SIG-M5 treated with dmso at 0.1 percent for 504 hours (cell line): ENCODE measurements at regions not wholly inside any gene's neighbourhood (a gene's known extent, or its start where the extent isn't known, plus 50 kb on each side); places are given as distances from the start of the nearest gene placed in this dataset.
"Not testable (repeated sequence)": the region's sequence is repeated elsewhere in the genome, so short reads cannot be mapped to it uniquely, and the experiment has no call there.

Experiments used
- DNase-seq: peaks from one replicate; lab custom pipeline; 2025; ENCODE audit not compliant: unreplicated experiment; lab: John Stamatoyannopoulos, UW

- no peak for DNase-seq
Observed at GRCh38 chr10:119996944-119997343, 104.4 kb downstream of the SEC23IP start.

DNA sequence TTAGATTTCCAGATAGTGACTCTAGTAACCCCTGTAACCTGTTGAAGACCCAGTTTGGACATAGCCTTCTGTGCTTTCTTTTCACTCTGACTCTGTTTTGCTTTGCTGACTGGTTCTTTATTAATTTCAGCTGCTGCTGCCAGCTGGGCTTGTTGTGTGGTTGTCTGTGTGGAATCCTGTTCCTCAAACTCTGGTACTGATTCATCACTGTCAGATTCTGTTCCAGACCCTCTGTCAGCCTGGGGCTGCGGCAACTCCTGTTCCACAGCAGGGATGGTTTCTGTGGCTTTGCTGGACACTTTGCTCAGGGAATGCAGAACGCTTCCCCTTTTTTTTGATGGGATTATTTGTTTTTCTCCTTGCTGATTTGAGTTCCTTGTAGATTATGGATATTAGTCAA lies 104.9 kb downstream of the SEC23IP start:
- no peak for DNase-seq

- DNase-seq, result no peak
Observed at GRCh38 chr10:120002785-120003184, 110.3 kb downstream of the SEC23IP start.

DNA sequence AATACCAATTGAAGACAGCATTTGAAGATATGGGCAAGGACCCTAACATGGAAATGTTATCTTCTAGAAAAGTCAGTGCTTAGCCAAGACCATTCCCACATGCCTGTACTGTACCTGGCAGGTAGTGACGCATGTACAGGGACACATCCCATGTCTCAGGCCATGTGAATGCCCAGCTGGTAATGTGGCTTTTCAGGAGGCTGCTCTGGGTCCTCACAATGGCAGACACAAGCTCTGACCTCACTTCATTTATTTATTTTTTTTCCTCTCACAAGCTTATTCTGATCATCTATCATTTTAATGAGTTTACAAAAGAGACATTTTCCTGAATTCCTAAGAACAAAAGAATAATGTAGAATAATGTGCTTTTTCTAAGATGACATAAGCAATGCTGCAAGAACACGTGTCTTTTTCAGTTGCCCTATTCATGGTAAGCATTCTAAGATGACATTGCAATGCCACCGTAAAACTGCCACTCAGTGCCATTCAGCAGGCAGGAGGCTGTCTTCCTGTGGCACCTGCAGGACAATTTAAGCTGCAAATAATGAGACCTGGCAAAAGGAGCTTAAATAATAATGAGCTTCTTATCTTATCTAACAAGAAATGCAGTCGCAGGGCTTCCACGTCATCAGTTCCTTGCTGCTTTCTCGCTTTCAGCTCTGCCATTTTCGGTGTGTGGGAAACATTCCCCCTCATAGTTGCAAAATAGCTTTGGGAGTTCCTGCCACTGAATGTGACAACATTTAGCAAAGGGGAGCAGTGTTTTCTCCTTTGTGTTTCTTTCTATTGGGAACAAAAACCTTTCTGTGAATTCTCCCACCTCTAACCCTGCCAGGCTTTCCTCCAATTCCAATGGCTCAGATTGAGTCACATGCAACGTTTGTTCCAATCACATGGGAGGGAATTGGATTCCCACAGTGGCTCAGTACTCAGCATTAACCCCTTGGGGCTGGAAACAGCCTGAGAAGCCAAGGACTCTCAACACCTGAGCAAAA lies 113.0 kb downstream of the SEC23IP start:
- no peak for DNase-seq

DNA sequence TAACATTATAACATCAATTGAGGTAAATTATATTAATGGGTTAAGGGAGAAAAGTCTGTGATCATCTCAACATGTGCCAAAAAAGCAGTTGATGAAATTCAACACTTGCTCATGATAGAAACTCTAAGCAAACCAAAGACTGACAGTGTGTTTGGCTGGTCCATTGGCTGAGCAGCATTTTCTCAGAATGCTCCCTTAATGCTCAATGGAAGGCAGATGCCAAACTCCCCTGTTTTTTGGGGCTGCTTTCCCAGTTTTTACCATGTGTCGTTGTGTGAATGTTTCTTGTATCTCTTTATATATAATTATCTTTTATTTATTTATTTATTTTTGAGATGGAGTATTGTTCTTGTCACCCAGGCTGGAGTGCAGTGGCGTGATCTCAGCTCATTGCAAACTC lies 114.7 kb downstream of the SEC23IP start:
- DNase-seq, result no peak

DNA sequence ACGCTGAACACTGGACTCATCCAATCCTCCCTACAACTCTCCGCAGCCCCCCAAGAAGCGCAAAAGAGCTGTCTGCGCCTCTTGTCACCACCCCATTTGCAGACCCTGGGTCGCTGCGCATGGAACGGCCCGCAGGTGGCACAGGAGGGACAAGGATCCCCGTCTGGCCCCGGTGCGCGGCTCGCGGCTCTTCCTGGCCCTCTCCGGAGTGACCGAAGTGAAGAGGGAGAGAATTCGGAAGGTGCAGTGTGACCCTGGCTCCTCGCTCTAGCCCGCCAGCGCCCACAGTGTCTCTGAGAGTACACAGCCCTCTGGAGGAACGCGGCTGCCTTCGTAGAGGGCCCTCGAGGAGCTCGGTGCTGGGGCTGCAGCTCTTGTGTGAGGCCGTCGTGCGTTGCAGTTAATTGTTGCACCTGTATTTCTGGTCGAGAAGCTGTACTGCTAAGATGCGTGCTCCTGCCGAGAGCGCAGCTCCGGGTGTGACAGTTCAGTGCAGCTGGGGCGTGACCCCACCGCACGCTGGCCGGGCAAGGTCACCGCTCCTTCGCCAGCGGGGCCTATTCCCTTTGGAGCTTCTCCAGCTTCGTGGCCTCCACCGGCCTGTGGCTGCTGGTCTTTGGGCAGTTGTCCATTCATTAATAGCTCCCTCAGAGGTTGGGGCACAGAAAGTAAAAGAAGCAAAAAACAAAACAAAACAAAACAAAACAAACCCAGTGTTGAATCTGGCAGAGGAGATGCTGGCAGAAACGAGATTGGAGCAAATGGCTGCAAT lies 119.0 kb downstream of the SEC23IP start:
- DNase-seq, result no peak

DNA sequence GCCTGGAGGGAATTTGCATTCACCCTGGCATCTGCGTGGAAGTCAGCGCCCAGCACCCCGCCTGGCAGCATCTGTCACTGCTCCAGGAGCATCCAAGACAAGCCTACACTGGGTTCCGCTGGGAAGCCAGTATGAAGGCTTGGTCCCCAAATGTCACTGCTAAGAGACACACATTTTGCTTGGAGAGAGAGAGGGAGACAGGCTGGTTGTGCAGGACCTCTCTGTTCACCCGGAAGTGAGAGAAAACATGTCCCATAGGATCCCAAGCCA lies 119.5 kb downstream of the SEC23IP start:
- no peak for DNase-seq

DNA sequence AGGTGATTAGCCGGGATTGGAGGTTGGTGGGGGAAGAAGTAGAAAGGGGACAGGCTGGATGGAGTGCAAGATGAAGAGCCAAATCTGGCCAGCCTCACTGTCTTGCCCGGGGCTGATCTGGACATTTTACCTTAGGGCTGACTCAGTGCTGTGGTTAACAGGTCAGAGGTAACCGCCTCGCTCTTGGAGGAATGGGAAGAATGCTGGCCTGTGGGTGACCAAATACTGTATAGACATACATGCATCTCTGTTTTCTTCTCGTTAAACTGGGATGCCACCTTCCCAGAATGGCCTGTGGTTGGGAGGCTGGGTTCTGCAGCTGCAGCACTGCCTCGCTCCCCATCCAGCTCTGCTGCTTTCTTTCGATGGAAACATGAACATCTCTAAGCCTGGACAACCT lies 120.0 kb downstream of the SEC23IP start:
- DNase-seq, result no peak

DNA sequence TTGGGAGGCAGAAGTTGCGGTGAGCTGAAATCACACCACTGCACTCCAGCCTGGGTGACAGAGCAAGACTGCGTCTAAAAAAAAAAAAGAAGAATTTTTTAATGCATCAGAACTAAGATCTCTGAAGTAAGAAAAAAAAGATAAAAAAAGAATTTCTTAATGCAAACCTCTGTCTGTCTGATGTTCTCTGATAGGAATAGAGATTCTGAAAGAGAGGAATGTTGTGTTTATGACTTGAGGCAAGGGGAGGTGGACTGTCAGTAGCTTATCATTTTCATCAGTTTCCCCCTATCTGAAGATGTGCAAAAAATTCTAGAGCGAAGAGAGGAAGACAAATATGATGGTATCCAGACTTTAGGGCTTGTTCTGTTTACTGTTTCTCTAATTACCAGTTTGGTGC lies 121.5 kb downstream of the SEC23IP start:
- no peak for DNase-seq

DNA sequence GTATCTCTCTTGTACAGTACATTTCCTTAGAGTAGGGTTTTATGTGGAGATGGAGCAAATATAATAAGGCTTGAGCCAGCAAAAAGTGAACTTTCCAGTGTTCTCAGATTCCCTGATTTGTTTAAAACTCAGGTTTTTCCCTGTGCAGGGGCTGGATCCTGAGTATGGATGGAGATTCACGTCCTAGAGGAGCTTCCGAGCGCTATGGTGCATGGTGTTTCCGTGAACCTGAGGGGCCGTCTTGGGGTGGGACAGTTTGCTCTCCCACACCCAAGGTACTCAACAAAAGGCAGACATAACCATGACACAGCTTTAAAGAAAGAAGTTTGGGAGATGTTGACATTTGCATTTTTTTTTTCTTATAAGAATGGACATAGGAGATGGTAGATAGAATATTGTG lies 122.5 kb downstream of the SEC23IP start:
- DNase-seq, result no peak

DNA sequence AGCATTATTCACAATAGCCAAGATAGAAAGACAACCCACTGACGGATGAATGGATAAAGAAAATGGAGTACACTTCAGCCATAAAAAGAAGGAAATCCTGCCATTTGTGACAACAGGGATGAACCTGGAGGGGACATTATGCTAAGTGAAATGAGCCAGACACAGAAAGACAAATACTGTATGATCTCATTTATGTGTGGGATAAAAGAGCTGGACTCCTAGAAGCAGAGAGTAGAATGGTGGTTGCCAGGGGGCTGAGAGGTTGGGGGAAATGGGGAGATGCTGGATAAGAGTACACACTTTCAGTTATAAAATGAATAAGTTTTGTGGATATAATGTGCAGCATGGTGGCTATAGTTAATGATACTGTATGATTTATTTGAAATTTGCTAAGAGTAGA lies 124.4 kb downstream of the SEC23IP start:
- no peak for DNase-seq

DNA sequence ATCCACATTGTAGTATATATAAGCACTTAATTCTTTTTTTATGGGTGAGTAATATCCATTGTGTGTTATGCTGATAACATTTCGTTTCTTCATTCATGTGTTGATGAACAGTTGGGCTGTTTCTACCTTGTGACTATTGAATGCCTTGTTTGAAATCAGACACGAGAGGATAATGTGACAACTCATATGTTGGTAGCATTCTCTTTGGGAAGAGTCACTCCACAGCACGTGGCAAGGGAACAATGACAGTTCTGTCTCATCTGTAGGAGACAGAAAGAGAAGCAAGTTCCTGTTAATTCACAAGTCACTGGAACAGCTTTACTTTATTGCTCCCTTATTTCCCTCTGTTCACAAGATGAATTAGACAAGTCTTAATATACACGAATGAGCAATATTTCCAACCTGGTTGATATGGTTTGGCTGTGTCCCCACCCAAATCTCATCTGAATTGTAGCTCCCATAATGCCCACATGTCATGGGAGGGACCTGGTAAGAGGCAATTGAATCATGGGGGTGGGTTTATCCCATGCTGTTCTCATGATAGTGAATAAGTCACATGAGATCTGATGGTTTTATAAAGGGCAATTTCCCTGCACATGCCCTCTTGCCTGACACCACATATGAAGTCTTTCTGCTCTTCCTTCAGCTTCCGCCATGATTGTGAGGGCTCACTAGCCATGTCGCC lies 125.3 kb downstream of the SEC23IP start:
- DNase-seq, result no peak

DNA sequence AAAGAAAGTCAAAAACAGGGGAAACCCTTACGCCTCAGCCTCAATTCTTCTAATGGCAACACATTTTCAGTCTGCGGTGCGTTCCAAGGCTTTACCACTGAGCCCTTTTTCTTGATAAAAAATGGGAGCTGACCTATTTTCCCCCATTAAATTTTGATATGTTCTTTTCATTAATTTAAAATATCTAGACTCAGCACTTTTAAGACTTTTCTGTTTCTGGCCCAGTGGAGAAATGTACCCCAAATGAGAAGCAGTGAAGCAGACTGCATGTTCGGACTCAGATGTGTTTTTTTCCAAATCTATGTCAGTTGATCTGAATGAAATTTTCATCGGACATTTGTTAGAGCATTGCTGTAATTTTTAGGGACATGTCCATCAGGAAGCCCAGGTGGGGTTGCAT lies 126.2 kb downstream of the SEC23IP start:
- no peak for DNase-seq

- DNase-seq, result no peak
Observed at GRCh38 chr10:120019568-120019967, 127.0 kb downstream of the SEC23IP start.

DNA sequence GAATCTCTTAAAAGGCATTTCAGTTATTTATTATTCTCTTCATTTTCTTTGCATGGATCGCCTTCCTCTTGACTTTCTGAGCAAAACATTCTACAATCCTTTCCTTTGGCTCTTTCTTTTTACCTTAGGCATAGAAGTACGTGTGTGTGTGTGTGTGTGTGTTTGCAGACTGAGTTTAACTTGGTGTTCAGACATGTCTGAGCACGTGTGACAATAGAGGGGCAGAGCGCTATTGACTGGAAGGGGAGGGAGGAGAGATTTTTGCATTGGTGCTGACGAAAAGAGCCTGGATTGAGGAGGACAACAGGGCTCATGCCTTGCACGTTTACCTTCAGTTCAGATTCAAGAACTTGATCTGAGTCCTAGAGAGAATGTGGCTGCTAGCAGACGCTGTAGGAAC lies 129.8 kb downstream of the SEC23IP start:
- no peak for DNase-seq

GRCh38 chr10:120034236-120034635 lies 141.7 kb downstream of the SEC23IP start:
- DNase-seq, result no peak

GRCh38 chr10:120039046-120039445 lies 146.5 kb downstream of the SEC23IP start:
- DNase-seq, result no peak

DNA sequence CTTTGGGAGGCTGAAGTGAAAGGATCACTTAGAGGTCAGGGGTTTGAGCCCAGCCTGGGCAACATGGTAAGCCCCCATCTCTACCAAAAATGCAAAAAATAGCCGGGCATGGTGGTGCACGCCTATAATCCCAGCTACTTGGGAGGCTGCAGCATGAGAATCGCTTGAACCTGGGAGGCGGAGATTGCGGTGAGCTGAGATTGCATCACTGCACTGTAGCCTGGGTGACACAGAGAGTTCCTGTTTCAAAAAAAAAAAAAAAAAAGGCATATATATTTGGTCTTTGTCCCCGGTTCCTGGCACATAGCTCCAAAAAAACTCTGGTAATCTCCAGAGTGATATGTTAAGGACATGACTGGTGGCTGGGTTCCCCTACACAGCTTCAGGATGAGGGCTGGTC lies 147.3 kb downstream of the SEC23IP start:
- DNase-seq, result peak; percentile 13

GRCh38 chr10:120041807-120042559 lies 149.5 kb downstream of the SEC23IP start:
- DNase-seq, result no peak

DNA sequence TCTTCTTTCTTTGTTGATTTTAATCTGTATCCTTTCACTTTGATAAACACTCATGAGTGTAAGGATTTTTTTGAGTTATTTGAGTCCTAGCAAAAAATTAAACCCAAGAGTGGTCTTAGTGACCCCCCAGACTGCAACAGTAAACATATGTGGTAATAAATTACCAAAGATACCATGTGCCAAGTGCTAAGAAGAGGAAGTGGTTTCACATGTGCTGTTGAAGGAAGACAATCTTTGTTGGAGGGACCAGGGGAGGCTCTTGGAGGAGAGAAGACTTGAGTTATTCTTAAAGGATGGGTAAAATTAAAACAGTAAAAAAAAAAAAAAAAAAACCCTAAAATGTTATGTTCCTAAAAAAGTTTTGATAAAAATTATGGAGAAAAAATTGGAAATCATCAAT lies 150.2 kb downstream of the SEC23IP start:
- DNase-seq, result peak; percentile 64

GRCh38 chr10:120047373-120047772 lies 154.8 kb downstream of the SEC23IP start:
- not testable (repeated sequence) for DNase-seq
